Colonic mucosa (tissue), 4 donors: ENCODE measurements at regions not wholly inside any gene's neighbourhood (a gene's known extent, or its start where the extent isn't known, plus 50 kb on each side); places are given as distances from the start of the nearest gene placed in this dataset.

Experiments
- DNase-seq: peaks from one replicate; pipeline ENCODE4 v3.0.0-alpha.2; 2020
- H3K27ac ChIP-seq: fragments of 200-600 bp; one replicate; pipeline ENCODE4 v1.8.0; 2021
- H3K27me3 ChIP-seq: fragments of 200-600 bp; one replicate; pipeline ENCODE4 v1.8.0; 2021
- H3K36me3 ChIP-seq: fragments of 200-600 bp; one replicate; pipeline ENCODE4 v1.8.0; 2021
- H3K4me1 ChIP-seq: fragments of 200-600 bp; one replicate; pipeline ENCODE4 v1.8.0; 2021; ENCODE audit warnings: mild to moderate bottlenecking
- H3K4me3 ChIP-seq: fragments of 200-600 bp; one replicate; pipeline ENCODE4 v1.8.0; 2021
- H3K9ac ChIP-seq, 2 donors: one replicate each; pipeline ENCODE4 v1.7.0; 2013; ENCODE audit warnings: control low read depth in 2 of 2, low read depth in 2 of 2, low read length in 2 of 2
- H3K9me3 ChIP-seq: fragments of 200-600 bp; one replicate; pipeline ENCODE4 v1.8.0; 2021
- intact Hi-C: fragments of 100-400 bp; cut with DNase I; formaldehyde crosslinking; loops from one replicate; pipeline ENCODE4 v1.14.1; 2022
- TF ChIP-seq, protein P1 (sequence below): fragments of 200-600 bp; IDR thresholded peaks from one replicate; pipeline ENCODE4 v1.8.0; 2022; ENCODE audit warnings: antibody characterized with exemption, mild to moderate bottlenecking
- donor health status: healthy.
- donor health status: DM: no; HTN: no; CAD: no.
- donor health status: DM: no; HTN: no; CAD: no.

DNA sequence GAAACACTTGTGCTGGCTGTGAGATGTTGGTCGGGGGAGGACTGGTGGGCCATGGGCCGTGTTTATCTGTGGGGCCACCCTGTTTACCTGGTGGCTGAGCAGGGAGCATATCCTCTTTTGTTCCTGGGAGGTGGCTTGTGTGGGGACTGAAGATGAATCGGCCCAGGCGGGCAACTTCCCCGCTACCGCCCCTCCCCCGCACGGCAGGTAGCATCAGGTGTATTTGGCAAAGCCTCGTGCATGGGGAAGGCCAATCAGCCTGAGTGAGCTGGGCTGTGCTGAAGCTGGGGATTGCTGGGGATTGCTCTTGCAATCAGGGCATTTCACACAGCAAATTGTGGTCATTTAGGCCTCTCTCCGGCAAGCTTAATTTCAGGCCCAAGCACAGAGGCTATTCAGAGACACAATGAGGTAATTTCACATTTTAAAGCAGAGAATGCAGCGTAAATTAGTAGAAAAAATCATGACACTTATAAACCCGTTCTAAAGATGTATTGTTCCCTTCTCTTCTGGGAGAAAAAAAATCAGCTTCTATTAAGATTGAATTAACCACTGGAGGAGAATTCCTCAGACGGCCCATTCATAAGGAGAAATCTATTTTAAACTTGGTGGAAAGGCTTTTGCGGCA, 197.7 kb upstream of the POU3F1 start:
- intact Hi-C loops: no loop called here
- no peak for DNase-seq

DNA sequence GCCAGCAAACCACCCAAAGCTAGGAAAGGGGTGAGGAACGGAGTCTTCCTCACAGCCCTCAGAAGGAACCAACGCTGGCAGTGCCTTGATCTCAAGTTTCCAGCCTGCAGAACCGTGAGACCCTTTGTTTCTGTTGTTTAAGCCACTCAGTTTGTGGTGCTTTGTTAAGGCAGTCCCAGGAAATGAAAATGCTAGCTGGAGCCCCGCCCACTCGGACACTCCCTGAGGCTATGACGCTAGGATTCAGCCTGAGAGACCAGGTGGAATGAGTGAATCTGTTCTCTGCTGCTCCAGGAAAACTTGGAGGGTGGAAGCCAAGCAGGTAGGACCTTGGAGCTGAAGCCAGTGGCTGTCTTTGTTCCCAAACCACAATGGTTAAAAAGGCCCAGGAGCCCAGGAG, 196.5 kb upstream of the POU3F1 start:
- intact Hi-C loops: no loop called here
- H3K9me3 ChIP-seq: no peaks in the 10 kb centered on the region
- H3K27me3 ChIP-seq: no peaks in the 10 kb centered on the region
- H3K9ac ChIP-seq: no peak overlapping the region
- H3K4me1 ChIP-seq: peaks cover 3% of the 10 kb centered on the region
- TF ChIP-seq, protein P1, sequence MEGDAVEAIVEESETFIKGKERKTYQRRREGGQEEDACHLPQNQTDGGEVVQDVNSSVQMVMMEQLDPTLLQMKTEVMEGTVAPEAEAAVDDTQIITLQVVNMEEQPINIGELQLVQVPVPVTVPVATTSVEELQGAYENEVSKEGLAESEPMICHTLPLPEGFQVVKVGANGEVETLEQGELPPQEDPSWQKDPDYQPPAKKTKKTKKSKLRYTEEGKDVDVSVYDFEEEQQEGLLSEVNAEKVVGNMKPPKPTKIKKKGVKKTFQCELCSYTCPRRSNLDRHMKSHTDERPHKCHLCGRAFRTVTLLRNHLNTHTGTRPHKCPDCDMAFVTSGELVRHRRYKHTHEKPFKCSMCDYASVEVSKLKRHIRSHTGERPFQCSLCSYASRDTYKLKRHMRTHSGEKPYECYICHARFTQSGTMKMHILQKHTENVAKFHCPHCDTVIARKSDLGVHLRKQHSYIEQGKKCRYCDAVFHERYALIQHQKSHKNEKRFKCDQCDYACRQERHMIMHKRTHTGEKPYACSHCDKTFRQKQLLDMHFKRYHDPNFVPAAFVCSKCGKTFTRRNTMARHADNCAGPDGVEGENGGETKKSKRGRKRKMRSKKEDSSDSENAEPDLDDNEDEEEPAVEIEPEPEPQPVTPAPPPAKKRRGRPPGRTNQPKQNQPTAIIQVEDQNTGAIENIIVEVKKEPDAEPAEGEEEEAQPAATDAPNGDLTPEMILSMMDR: no peak
- DNase-seq: peak; percentile 64
- no peak overlapping the region for H3K27ac ChIP-seq
- H3K4me3 ChIP-seq: no peak overlapping the region
- no peaks in the 10 kb centered on the region for H3K36me3 ChIP-seq

More for the DNA sequence above, 197.7 kb upstream of the POU3F1 start:
- Histone ChIP-seq H3K9ac (no peak overlapping the region), H3K36me3 (no peaks in the 10 kb centered on the region), H3K4me1 (peaks cover 3% of the 10 kb centered on the region), H3K4me3 (no peak overlapping the region), H3K9me3 (no peaks in the 10 kb centered on the region), H3K27me3 (no peaks in the 10 kb centered on the region), H3K27ac (no peak overlapping the region)
- TF ChIP-seq, protein P1: no peak

DNA sequence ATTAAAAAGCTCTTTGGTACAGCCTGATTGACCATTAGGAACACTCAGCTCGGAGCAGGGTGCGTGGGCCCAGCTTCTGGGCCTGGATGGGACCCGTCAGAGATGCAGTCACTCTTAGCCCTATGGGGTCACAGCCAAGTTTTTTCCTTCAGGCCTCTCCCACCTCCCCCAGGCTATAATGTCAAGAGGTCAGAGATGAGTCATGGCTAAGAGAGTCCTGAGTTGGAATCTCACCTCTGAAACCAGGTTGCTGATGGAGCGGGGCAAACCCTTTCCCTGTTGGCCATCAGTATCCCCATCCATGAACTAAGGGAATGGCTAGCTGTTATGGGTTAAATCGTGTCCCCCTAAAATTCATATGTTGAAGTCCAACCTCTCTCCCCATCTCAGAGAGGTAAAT, 195.9 kb upstream of the POU3F1 start:
- TF ChIP-seq, protein P1: no peak
- Histone ChIP-seq H3K27me3 (no peaks in the 10 kb centered on the region), H3K9me3 (no peaks in the 10 kb centered on the region), H3K9ac (no peak overlapping the region), H3K4me3 (no peak overlapping the region), H3K4me1 (peaks cover 3% of the 10 kb centered on the region), H3K36me3 (no peaks in the 10 kb centered on the region), H3K27ac (no peak overlapping the region)
- intact Hi-C loops: no loop called here
- no peak for DNase-seq

DNA sequence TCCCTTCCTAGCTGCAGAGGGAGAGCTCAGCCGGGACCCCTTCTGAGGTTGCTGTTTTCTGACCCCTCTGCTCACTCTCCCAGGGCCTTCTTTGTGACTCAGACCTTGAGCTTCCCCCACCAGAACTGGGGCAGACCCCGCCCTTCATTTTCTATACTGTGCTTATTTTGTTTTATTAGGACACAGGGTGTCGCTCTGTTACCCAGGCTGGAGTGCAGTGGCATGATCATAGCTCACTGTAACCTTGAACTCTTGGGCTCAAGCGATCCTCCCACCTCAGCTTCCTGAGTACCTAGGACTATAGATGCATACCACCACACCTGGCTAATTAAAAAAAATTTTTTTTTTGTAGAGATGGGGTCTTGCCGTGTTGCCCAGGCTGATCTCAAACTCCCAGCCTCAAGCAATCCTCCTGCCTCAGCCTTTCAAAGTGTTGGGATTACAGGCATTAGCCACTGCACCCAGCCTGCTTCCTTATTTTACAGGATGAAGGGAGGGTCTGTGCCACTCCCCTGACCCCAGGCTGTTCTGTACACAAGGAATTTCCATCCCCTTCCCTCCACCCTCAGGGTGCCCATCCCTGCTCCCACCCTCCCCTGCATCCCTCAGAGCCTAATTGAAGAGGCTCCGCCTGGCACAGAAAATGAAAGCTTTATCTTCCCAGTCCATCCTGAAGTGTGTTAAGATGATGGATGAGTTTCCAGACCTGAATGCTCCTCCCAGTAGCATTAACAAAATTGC, 195.2 kb upstream of the POU3F1 start:
- H3K9me3 ChIP-seq: no peaks in the 10 kb centered on the region
- no peaks in the 10 kb centered on the region for H3K4me1 ChIP-seq
- no peaks in the 10 kb centered on the region for H3K36me3 ChIP-seq
- no peak for DNase-seq
- TF ChIP-seq, protein P1: no peak
- no peak overlapping the region for H3K4me3 ChIP-seq
- H3K27ac ChIP-seq: no peak overlapping the region
- H3K9ac ChIP-seq: no peak overlapping the region
- intact Hi-C loops: no loop called here
- H3K27me3 ChIP-seq: no peaks in the 10 kb centered on the region

DNA sequence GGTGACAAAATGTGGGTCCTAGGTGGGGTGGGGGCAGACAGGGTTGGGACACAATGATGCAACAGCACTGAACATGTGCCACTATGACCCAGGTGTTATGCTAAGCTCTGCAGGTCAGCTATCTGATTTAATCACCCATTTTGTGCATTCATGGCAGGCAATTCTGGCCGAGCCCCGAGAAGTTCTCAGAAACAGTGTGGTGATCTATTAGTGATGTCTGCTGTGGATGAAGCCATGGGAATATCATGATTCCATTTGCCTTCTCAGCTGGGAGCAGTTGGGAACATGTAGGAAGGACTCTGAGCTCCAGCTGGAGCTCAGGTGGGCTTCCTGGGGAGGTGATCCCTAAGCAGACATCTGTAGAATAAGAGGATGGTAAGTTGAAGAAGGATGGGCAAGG, 194.0 kb upstream of the POU3F1 start:
- no peak overlapping the region for H3K9ac ChIP-seq
- no peak overlapping the region for H3K4me3 ChIP-seq
- DNase-seq: no peak
- no peaks in the 10 kb centered on the region for H3K9me3 ChIP-seq
- TF ChIP-seq, protein P1: no peak
- intact Hi-C loops: no loop called here
- H3K27ac ChIP-seq: no peak overlapping the region
- H3K4me1 ChIP-seq: no peaks in the 10 kb centered on the region
- H3K27me3 ChIP-seq: no peaks in the 10 kb centered on the region
- H3K36me3 ChIP-seq: no peaks in the 10 kb centered on the region
